MM.1S (cell line): ENCODE measurements at regions not wholly inside any gene's neighbourhood (a gene's known extent, or its start where the extent isn't known, plus 50 kb on each side); places are given as distances from the start of the nearest gene placed in this dataset.
"Not testable (repeated sequence)": the region's sequence is repeated elsewhere in the genome, so short reads cannot be mapped to it uniquely, and the experiment has no call there.

Experiments
- EZH2 ChIP-seq: fragments of 300-600 bp; sonication (generic); optimal IDR thresholded peaks from 2 replicates; pipeline ENCODE3; 2017; ENCODE audit warnings: low read depth, mild to moderate bottlenecking, antibody characterized with exemption, low read length, mixed read lengths
- TF ChIP-seq, protein P1 (sequence below): fragments of 300-600 bp; sonication (generic); IDR thresholded peaks from 2 replicates; pipeline ENCODE4 v1.5.1; 2016; ENCODE audit warnings: antibody characterized with exemption, low read length, mixed read lengths

DNA sequence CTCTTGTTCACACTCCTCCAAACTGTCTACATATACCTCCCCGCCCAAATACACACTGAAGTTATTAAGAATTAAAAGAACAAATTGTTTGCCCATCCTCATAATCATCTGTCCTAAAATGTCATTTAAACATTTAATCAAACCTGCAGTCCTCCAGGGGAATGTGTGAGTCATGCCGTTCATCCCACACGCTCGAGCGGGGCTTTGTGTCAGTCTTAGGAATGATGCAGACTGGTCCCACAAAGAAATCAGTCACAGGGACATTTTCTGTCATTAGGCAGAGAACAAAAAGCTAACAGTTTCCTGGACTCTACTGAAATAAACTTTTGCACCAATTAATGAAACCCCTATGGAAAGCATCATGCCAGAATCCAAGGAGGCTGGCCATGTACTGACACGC, 194.6 kb downstream of the ZNF92 start:
- TF ChIP-seq EZH2 = not testable (repeated sequence)
- TF ChIP-seq, protein P1, sequence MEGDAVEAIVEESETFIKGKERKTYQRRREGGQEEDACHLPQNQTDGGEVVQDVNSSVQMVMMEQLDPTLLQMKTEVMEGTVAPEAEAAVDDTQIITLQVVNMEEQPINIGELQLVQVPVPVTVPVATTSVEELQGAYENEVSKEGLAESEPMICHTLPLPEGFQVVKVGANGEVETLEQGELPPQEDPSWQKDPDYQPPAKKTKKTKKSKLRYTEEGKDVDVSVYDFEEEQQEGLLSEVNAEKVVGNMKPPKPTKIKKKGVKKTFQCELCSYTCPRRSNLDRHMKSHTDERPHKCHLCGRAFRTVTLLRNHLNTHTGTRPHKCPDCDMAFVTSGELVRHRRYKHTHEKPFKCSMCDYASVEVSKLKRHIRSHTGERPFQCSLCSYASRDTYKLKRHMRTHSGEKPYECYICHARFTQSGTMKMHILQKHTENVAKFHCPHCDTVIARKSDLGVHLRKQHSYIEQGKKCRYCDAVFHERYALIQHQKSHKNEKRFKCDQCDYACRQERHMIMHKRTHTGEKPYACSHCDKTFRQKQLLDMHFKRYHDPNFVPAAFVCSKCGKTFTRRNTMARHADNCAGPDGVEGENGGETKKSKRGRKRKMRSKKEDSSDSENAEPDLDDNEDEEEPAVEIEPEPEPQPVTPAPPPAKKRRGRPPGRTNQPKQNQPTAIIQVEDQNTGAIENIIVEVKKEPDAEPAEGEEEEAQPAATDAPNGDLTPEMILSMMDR = not testable (repeated sequence)
